ENCODE measurements at regions not wholly inside any gene's neighbourhood (a gene's known extent, or its start where the extent isn't known, plus 50 kb on each side); places are given as distances from the start of the nearest gene placed in this dataset.

- no peaks in the 10 kb centered on the region for H4K20me1 ChIP-seq (ENCODE audit: insufficient read depth, low read length)
- no peak overlapping the region for H3K4me3 ChIP-seq (ENCODE audit: insufficient read depth, low read length)
- DNase-seq (ENCODE audit: insufficient read length, low spot score, missing footprints), result no peak
- H3K9me3 ChIP-seq (ENCODE audit: low read depth, low read length), result no peaks in the 10 kb centered on the region
- H3K4me1 ChIP-seq (ENCODE audit: insufficient read depth, low read length), result no peaks in the 10 kb centered on the region
- no peaks in the 10 kb centered on the region for H3K27me3 ChIP-seq (ENCODE audit: insufficient read depth, low read length)
- no peak overlapping the region for H2AFZ ChIP-seq (ENCODE audit: low read length)
- H3K4me2 ChIP-seq (ENCODE audit: insufficient read depth, low read length), result no peak overlapping the region
- H3K36me3 ChIP-seq (ENCODE audit: insufficient read depth, low read length), result no peaks in the 10 kb centered on the region
- TF ChIP-seq CTCF (IDR thresholded peaks at IDR 0.05; ENCODE audit: extremely low read depth, low read depth, low read length), result no peak
- no peak overlapping the region for H3K27ac ChIP-seq (ENCODE audit: low read depth, low read length)
- H3K79me2 ChIP-seq (ENCODE audit: insufficient read depth, low read length), result no peaks in the 10 kb centered on the region
Observed at GRCh38 chr14:87411370-87411769, 581.6 kb downstream of the GALC start.

GRCh38 chr14:87409393-87409792 is 583.6 kb downstream of the GALC start:
- Histone ChIP-seq H2AFZ (ENCODE audit: low read length) (no peak overlapping the region), H3K4me2 (ENCODE audit: insufficient read depth, low read length) (no peak overlapping the region), H3K27me3 (ENCODE audit: insufficient read depth, low read length) (no peaks in the 10 kb centered on the region), H3K36me3 (ENCODE audit: insufficient read depth, low read length) (no peaks in the 10 kb centered on the region), H3K4me3 (ENCODE audit: insufficient read depth, low read length) (no peak overlapping the region), H3K27ac (ENCODE audit: low read depth, low read length) (no peak overlapping the region), H3K9me3 (ENCODE audit: low read depth, low read length) (no peaks in the 10 kb centered on the region), H3K4me1 (ENCODE audit: insufficient read depth, low read length) (no peaks in the 10 kb centered on the region), H3K79me2 (ENCODE audit: insufficient read depth, low read length) (no peaks in the 10 kb centered on the region), H4K20me1 (ENCODE audit: insufficient read depth, low read length) (no peaks in the 10 kb centered on the region)
- DNase-seq (ENCODE audit: insufficient read length, low spot score, missing footprints), result no peak
- no peak for TF ChIP-seq CTCF (IDR thresholded peaks at IDR 0.05; ENCODE audit: extremely low read depth, low read depth, low read length)

- Histone ChIP-seq H3K27ac (ENCODE audit: low read depth, low read length) (no peak overlapping the region), H4K20me1 (ENCODE audit: insufficient read depth, low read length) (no peaks in the 10 kb centered on the region), H3K4me2 (ENCODE audit: insufficient read depth, low read length) (no peak overlapping the region), H3K9me3 (ENCODE audit: low read depth, low read length) (no peaks in the 10 kb centered on the region), H2AFZ (ENCODE audit: low read length) (no peak overlapping the region), H3K4me1 (ENCODE audit: insufficient read depth, low read length) (no peaks in the 10 kb centered on the region), H3K27me3 (ENCODE audit: insufficient read depth, low read length) (no peaks in the 10 kb centered on the region), H3K4me3 (ENCODE audit: insufficient read depth, low read length) (no peak overlapping the region), H3K36me3 (ENCODE audit: insufficient read depth, low read length) (no peaks in the 10 kb centered on the region), H3K79me2 (ENCODE audit: insufficient read depth, low read length) (no peaks in the 10 kb centered on the region)
- TF ChIP-seq CTCF (IDR thresholded peaks at IDR 0.05; ENCODE audit: extremely low read depth, low read depth, low read length), result no peak
- no peak for DNase-seq (ENCODE audit: insufficient read length, low spot score, missing footprints)
Observed at GRCh38 chr14:87407344-87407743, 585.6 kb downstream of the GALC start.

GRCh38 chr14:87405563-87405962 is 587.4 kb downstream of the GALC start:
- no peak overlapping the region for H2AFZ ChIP-seq (ENCODE audit: low read length)
- H4K20me1 ChIP-seq (ENCODE audit: insufficient read depth, low read length), result no peaks in the 10 kb centered on the region
- no peaks in the 10 kb centered on the region for H3K27me3 ChIP-seq (ENCODE audit: insufficient read depth, low read length)
- H3K27ac ChIP-seq (ENCODE audit: low read depth, low read length), result no peak overlapping the region
- no peak overlapping the region for H3K4me2 ChIP-seq (ENCODE audit: insufficient read depth, low read length)
- no peak for DNase-seq (ENCODE audit: insufficient read length, low spot score, missing footprints)
- no peaks in the 10 kb centered on the region for H3K79me2 ChIP-seq (ENCODE audit: insufficient read depth, low read length)
- no peak overlapping the region for H3K4me3 ChIP-seq (ENCODE audit: insufficient read depth, low read length)
- H3K36me3 ChIP-seq (ENCODE audit: insufficient read depth, low read length), result no peaks in the 10 kb centered on the region
- no peaks in the 10 kb centered on the region for H3K4me1 ChIP-seq (ENCODE audit: insufficient read depth, low read length)
- no peaks in the 10 kb centered on the region for H3K9me3 ChIP-seq (ENCODE audit: low read depth, low read length)
- TF ChIP-seq CTCF (IDR thresholded peaks at IDR 0.05; ENCODE audit: extremely low read depth, low read depth, low read length), result no peak
